GDM1 (cell line): ENCODE measurements at regions not wholly inside any gene's neighbourhood (a gene's known extent, or its start where the extent isn't known, plus 50 kb on each side); places are given as distances from the start of the nearest gene placed in this dataset.

Source experiments
- DNase-seq: peaks from one replicate; lab custom pipeline; 2025; lab: John Stamatoyannopoulos, UW

DNA sequence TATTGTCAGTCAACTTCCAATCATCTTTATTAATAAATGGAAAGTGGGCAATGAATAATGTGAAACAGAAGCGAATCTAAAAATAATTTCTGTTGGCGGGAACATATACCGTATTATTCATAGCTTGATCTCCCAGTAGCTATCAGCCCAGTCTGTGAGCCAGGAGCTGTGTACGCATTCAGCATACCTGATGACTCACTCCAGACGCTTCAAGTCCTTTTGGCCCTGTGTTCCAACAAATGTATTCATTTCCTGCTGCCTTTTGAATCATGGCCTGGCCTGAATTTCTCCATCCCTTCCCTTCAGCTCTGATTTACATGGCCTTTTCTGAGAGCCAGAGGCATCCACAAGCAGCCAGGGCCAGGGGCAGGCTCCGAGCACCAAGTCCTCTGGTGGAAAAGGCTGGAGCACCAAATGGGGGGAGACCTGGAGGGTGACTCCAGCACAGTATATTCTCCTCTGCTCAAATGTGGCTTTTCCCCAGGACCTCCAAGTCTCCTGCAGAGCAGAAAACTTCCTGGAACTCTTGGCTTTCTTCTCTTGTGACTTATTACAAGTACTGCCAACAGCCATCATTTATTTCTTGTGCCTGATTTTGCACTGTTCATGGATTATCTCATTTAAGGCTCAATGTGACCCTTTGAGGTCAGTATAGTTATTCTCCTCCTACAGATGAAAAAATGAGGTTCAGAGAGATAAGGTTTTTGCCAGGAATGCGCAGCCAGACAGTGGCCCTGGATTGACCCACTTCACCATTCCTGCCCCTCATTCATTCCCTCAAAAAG lies 108.7 kb downstream of the EN1 start:
- DNase-seq, result no peak

DNA sequence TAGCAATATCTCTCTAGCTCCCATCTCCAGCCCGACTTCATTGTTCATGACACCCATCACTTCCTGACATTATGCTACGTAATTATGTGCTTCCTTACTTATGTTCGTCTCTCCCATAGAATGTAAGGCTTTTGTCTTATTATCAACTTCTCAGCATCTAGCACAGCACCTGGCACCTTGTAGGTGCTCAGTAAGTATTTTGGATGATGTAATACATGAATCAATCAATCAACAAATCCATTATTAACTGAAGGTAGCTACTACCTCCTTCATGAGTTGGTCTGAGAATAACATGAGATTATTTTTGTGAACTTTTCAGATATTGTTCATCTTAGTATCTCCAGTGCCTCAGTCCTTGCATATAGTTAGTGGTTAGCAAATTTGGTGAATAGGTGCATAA lies 109.3 kb downstream of the EN1 start:
- DNase-seq, result no peak

GRCh38 chr2:118737684-118738083 lies 109.8 kb downstream of the EN1 start:
- DNase-seq, result no peak

DNA sequence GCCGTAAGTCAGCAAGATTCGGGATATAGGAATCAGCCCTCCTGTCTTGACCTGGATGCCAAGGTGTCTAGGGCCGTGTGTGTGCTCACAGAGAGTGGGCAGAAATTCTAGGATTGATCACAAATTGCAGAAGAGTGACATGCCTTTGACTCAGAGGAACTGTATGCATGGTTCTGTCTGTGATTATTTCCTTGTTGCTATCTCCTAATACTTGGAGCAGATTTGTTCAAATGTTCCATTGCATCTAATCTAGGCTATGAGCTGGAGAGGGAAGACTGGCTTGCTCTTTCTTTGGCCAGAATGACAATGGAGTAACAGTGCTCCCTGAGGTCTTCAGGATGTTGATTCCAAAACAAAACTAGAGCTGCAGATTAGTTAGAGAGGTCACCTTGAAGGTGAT lies 115.0 kb downstream of the EN1 start:
- DNase-seq, result no peak

- no peak for DNase-seq
Measured at GRCh38 chr2:118731413-118731812, 116.0 kb downstream of the EN1 start.

DNA sequence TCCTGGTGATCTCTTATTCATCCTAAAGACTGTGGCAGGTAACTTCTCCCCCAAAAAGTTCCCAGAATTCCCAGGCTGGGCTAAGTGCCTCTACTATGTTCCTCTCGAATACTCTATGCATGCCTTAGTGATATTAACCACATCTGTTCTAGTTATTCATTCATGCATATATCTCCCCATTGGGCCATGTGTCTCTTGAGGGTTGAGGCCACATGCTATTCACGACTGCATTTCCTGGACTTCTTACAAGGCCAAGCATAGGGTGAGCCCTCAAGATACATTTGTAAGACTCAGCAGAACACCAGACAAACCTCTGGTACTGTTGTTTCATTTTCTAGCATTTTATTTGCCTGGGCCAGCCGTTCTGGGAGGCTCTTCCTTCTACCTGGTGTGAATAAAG lies 117.0 kb downstream of the EN1 start:
- no peak for DNase-seq

DNA sequence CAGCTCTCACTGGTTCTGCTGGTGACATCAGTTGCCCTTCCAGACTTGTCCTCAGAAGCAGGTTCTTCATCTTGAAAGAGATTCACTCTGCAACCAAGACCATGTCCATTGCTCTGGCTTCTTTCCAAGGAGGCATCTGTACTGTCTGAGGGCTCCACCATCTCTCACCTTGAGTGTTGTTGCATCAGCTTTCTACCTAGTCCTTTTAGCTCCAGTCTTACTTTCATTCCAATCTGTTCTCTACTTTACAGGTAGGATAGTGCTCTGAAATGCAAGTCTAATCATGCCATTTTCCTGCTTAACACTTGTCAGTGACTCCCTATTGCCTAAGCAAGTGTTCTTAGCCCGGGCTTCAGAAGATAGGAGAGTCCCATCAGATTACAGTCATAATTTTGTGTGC lies 117.7 kb downstream of the EN1 start:
- no peak for DNase-seq

DNA sequence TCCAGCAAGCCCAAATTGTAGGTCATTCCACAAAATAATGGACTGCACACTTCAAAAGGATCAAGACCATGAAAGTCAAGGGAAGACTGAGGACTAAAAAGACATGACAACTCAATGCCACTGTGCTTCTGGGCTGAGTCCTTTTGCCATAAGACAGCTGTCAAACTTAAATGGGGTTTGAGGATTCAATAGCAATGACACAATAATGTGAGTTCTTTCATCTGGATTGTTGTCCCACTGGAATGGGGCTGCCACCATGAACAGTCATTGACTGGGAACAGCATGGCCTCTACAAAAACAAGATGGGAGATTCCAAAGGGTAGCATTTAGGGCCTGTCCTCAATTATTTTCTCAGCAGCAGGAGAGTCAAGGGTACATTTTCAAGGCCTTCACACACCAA lies 118.5 kb downstream of the EN1 start:
- no peak for DNase-seq

DNA sequence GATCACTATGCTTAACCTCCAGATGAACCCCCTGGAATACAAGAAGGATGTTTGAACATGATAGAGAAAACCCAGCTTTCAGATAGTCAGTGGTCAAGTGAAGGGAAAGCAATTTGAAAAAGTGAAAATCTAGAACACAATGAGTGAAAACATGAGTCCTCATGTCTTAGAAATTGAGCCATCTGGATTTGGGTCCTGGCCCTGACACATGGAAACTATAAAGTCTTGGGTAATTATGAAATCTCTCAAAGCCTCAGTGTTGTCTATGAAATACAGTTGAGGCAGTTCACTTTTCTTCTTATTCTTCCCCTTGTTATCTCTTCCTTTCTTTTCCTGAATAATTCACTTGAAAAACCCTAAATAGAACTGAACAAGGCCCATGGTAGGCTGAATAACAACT lies 120.6 kb downstream of the EN1 start:
- no peak for DNase-seq

DNA sequence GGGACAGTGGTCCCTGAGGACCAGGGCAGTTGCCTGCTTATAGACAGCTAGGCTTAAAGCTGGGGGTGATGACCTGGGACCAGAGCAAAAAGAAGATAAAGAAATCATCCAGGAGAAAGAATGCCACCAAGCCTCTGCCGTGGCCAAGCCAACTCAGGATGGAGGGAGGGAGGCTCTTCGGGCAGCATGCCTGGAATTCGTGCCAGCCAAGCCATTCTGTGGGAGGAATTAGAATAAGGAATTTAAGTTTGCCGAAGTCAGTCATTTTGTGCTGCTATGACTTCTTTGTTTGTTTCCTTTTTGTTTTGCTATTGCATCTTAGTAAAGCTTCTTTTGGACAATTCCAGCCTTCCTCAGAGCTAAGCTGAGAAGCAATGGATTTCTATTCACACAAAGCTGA lies 124.1 kb downstream of the EN1 start:
- DNase-seq, result no peak

DNA sequence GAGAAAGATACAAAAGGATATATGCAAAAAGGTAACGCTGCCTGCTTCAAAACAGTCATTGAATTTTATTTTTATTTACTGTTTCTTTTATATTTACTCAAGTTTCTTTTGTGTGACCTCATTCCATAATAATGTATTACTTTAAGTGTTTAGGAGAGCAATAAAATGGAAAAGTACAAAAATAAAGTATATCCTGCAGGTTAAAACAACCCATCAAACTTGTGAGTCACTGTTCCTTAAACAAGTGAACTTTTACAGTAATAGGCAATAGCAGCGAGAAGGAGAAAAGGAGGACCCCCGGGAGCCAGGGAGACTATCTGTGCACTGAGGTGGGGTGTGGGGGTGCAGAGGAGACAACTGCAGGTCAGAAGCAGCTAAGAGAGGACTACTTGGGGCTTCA lies 124.5 kb downstream of the EN1 start:
- DNase-seq, result no peak

DNA sequence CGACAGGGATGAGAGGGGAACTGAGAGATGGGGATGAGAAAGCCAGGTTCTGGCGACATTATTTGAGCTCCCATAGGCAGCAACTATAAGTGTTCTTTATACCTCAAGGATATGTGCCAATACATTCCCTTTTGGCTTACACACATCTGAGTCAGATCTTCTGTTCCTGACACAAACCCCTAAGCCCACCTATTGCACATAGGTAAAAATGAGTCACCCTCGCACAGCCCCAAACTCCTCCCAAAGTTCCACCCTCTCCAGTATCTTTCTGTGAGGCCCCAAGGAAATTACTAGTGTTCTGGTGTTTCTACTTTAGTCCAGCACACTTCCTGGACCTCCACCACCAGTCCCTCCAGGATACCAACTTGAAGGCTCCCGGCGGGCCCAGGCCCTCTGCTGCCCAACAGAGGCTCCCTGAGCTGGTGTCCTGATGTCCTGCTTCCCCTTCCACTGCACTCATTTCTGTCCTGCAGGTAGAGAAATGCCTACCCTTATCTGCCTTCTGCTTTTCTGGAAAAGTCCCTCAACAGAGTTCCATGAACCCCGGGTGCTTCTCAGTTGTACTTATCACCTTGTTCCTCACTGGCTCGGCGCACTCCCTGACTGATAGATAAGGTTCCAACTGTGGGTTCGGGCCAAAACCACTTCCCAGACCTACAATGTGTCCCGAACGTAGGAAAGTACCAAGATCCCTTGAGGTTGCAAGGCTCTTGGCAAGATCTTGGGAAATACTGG lies 125.5 kb downstream of the EN1 start:
- DNase-seq, result no peak

DNA sequence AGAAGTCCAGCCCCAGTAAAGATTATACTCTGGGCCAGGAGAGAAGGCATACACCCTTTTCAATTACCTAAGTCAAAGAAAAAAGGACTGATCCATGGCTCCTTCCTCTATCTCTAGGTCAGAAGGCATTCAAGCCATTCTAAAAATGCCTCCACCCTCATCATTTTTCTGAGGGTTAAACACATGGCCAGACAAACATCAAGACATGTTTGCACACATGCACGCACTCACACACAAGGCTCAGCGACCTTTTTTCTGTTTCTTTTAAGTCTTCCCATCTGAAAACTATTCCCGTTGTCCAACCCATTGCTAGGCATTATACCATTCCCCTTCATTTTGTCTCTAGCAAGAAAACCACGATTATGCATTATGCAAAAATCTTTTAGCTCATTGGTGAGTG lies 126.6 kb downstream of the EN1 start:
- DNase-seq, result no peak

- no peak for DNase-seq
Measured at GRCh38 chr2:118718921-118719320, 128.5 kb downstream of the EN1 start.

DNA sequence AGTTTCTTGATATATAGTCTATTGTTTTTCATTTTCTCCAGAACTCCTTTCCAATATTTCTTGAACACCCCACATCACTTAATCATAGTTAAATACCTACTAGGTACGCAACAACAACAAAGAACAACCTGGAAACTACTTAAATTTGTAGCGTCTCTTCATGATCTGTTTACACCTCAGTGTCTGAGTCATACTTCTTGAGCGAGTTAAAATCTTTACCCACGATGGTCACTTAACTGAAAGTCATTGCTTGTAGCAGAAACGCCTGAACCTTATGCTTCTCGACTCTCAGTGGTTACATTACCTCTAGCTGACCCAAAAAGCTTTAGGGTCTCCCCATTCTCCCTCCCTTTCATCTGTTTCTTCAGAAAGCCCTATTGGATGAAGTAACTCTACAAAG lies 131.3 kb downstream of the EN1 start:
- no peak for DNase-seq

GRCh38 chr2:118714118-118714517 lies 133.3 kb downstream of the EN1 start:
- no peak for DNase-seq

GRCh38 chr2:118711603-118712002 lies 135.8 kb downstream of the EN1 start:
- no peak for DNase-seq

DNA sequence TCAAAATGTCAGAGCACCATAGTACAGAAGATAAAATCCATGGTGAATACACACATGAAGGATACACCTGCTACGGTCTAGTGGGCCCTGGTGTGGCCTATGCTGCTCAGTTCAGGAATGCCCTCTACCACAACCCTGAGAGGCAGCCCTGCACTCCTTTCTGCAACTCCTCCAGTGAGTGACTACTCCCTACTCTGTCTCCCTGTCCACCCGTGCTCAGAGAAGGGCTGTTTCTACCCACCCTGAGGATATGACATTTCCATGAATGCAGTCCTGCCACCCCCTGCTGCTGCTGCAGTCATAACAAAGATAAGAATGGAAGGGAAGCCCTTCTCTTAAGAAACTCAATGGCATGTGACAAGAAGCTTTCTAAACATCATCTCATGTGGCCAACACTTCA lies 137.0 kb downstream of the EN1 start:
- DNase-seq, result no peak

- no peak for DNase-seq
Measured at GRCh38 chr2:118709786-118710185, 137.7 kb downstream of the EN1 start.

- no peak for DNase-seq
Measured at GRCh38 chr2:118706844-118707243, 140.6 kb downstream of the EN1 start.

GRCh38 chr2:118706371-118706770 lies 141.1 kb downstream of the EN1 start:
- DNase-seq, result no peak

GRCh38 chr2:118705032-118705431 lies 142.4 kb downstream of the EN1 start:
- DNase-seq, result no peak

- DNase-seq, result no peak
Measured at GRCh38 chr2:118699447-118700175, 147.8 kb downstream of the EN1 start.
